SU-DHL-6 (cell line): ENCODE measurements at regions not wholly inside any gene's neighbourhood (a gene's known extent, or its start where the extent isn't known, plus 50 kb on each side); places are given as distances from the start of the nearest gene placed in this dataset.

Experiments
- H2AFZ ChIP-seq: fragments of 200-600 bp; sonication (generic); 2 replicates; pipeline ENCODE4 v1.6.1; 2014; ENCODE audit warnings: low read depth, mild to moderate bottlenecking, moderate library complexity, mixed read lengths, antibody characterized with exemption, low read length; ENCODE audit not compliant: severe bottlenecking
- H3F3A ChIP-seq: fragments of 200-600 bp; shearing (Covaris generic); 2 replicates; pipeline ENCODE4 v1.6.0; 2016; ENCODE audit warnings: antibody characterized with exemption, mild to moderate bottlenecking; ENCODE audit not compliant: insufficient read depth
- H3K27ac ChIP-seq: fragments of 200-600 bp; sonication (generic); 2 replicates; pipeline ENCODE4 v1.5.1; 2016; ENCODE audit warnings: low read depth, mild to moderate bottlenecking, low read length, moderate library complexity, mixed read lengths
- H3K27me3 ChIP-seq: fragments of 200-600 bp; sonication (generic), shearing (Covaris generic); 2 replicates; pipeline ENCODE4 v1.6.0; 2014; ENCODE audit warnings: mild to moderate bottlenecking, low read length
- H3K36me3 ChIP-seq: fragments of 200-600 bp; sonication (generic); 2 replicates; pipeline ENCODE4 v1.6.1; 2014; ENCODE audit warnings: mild to moderate bottlenecking, low read length, mixed read lengths
- H3K4me2 ChIP-seq: fragments of 300-600, 200-600 bp; shearing (Covaris generic), sonication (generic); 2 replicates; pipeline ENCODE4 v1.6.0; 2014; ENCODE audit warnings: low read length, low read depth, mild to moderate bottlenecking; ENCODE audit not compliant: poor library complexity, severe bottlenecking
- H3K4me3 ChIP-seq: fragments of 200-600 bp; sonication (generic); 2 replicates; pipeline ENCODE4 v1.5.1; 2014; ENCODE audit warnings: antibody characterized with exemption, low read length, mild to moderate bottlenecking, mixed read lengths; ENCODE audit not compliant: insufficient read depth, poor library complexity, severe bottlenecking
- H3K79me2 ChIP-seq: fragments of 200-600 bp; sonication (generic); 2 replicates; pipeline ENCODE4 v1.6.1; 2014; ENCODE audit warnings: mild to moderate bottlenecking, low read length, moderate library complexity; ENCODE audit not compliant: insufficient read depth
- H3K9ac ChIP-seq: fragments of 200-600 bp; sonication (generic); 2 replicates; pipeline ENCODE4 v1.7.0; 2014; ENCODE audit warnings: mild to moderate bottlenecking, low read length
- H3K9me2 ChIP-seq: fragments of 200-600 bp; sonication (generic); replicated peaks from 2 replicates; pipeline ENCODE4 v1.6.1; 2014; ENCODE audit warnings: low read length; ENCODE audit not compliant: insufficient read depth
- H3K9me3 ChIP-seq: fragments of 200-600 bp; sonication (generic); 2 replicates; pipeline ENCODE4 v1.6.1; 2014; ENCODE audit warnings: low read length, mixed read lengths; ENCODE audit not compliant: insufficient read depth
- H4K20me1 ChIP-seq: fragments of 200-600 bp; sonication (generic); 2 replicates; pipeline ENCODE4 v1.6.1; 2014; ENCODE audit warnings: low read depth, mild to moderate bottlenecking, antibody characterized with exemption, low read length, moderate library complexity, mixed read lengths
- CTCF ChIP-seq: fragments of 200-600 bp; sonication (generic); IDR thresholded peaks from one replicate; pipeline ENCODE4 v1.5.1; 2017; ENCODE audit warnings: antibody characterized with exemption, mild to moderate bottlenecking, low read length, moderate library complexity; ENCODE audit not compliant: insufficient read depth, poor library complexity, severe bottlenecking
- EZH2phosphoT487 ChIP-seq: fragments of 200-600 bp; sonication (generic), shearing (Covaris generic); conservative IDR thresholded peaks from 2 replicates; pipeline ENCODE4 v1.6.1; 2018; ENCODE audit warnings: mild to moderate bottlenecking, antibody characterized with exemption, low read length, moderate library complexity, mixed read lengths

GRCh38 chr15:96670389-96670788 is 339.9 kb downstream of the NR2F2 start:
- Histone ChIP-seq H3K9ac (no peak overlapping the region), H3K79me2 (no peaks in the 10 kb centered on the region)

DNA sequence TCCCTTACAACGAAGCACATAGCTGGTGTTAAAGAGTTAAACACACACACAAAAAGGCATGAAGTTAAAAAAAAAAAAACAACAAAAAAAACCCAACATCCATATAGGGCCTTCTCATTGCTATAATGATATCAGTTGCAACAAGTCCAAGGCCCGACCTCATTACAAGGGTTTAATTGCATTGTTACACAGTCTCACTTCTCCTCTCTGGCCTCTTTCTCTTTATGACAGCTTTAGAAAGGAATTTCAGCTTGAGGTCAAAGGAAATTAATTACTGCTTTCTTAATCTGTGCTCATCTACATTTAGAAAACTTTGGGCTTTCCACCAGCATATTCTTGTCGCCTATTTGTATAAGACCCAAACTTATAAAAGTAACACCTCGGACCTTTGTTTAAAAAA is 342.1 kb downstream of the NR2F2 start:
- Histone ChIP-seq H3K79me2 (no peaks in the 10 kb centered on the region), H3K9me3 (no peaks in the 10 kb centered on the region), H3K4me3 (no peak overlapping the region), H3K4me2 (no peak overlapping the region), H2AFZ (no peak overlapping the region), H3K27me3 (no peaks in the 10 kb centered on the region), H3K27ac (no peak overlapping the region), H3F3A (no peaks in the 10 kb centered on the region), H3K9ac (no peak overlapping the region), H4K20me1 (no peaks in the 10 kb centered on the region), H3K9me2 (no peaks in the 10 kb centered on the region), H3K36me3 (no peaks in the 10 kb centered on the region)
- TF ChIP-seq EZH2phosphoT487 (no peak), CTCF (no peak)

More at GRCh38 chr15:96670389-96670788, 339.9 kb downstream of the NR2F2 start:
- H4K20me1 ChIP-seq, result no peaks in the 10 kb centered on the region
- H3K27me3 ChIP-seq, result no peaks in the 10 kb centered on the region
- H3K9me3 ChIP-seq, result no peaks in the 10 kb centered on the region
- H3K4me2 ChIP-seq, result no peak overlapping the region
- no peak overlapping the region for H2AFZ ChIP-seq
- H3K27ac ChIP-seq, result no peak overlapping the region
- no peaks in the 10 kb centered on the region for H3F3A ChIP-seq
- TF ChIP-seq CTCF (no peak), EZH2phosphoT487 (no peak)
- H3K36me3 ChIP-seq, result no peaks in the 10 kb centered on the region
- H3K9me2 ChIP-seq, result no peaks in the 10 kb centered on the region
- no peak overlapping the region for H3K4me3 ChIP-seq

GRCh38 chr15:96678386-96678785 is 347.9 kb downstream of the NR2F2 start:
- H3F3A ChIP-seq, result no peaks in the 10 kb centered on the region
- H3K36me3 ChIP-seq, result no peaks in the 10 kb centered on the region
- H3K79me2 ChIP-seq, result no peaks in the 10 kb centered on the region
- H3K4me2 ChIP-seq, result no peak overlapping the region
- no peaks in the 10 kb centered on the region for H3K9me2 ChIP-seq
- no peak overlapping the region for H3K4me3 ChIP-seq
- H3K9ac ChIP-seq, result no peak overlapping the region
- H3K27me3 ChIP-seq, result no peaks in the 10 kb centered on the region
- TF ChIP-seq CTCF (no peak), EZH2phosphoT487 (no peak)
- H2AFZ ChIP-seq, result no peak overlapping the region
- H3K27ac ChIP-seq, result no peak overlapping the region
- H3K9me3 ChIP-seq, result no peaks in the 10 kb centered on the region
- H4K20me1 ChIP-seq, result no peaks in the 10 kb centered on the region
